ENCODE measurements at regions not wholly inside any gene's neighbourhood (a gene's known extent, or its start where the extent isn't known, plus 50 kb on each side); places are given as distances from the start of the nearest gene placed in this dataset.

DNA sequence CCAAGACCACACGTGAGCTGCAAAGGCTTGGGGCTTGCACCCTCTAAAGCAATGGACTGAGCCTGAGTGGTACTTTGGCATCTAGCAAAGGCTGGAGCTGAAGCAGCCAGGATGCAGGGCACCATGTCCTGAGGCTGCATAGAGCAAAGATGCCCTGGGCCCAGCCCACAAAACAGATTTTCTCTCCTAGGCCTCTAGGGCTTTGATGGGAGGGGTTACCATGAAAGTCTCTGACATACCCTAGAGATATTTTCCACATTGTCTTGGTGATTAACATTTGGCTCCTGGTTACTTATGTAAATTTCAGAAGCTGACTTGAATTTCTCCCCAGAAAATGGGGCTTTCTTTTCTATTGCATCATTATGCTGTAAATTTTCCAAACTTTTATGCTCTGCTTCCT lies 438.3 kb downstream of the SLC16A7 start:
- no peak overlapping the region for H2BK5ac ChIP-seq (ENCODE audit: low read depth, low read length, poor library complexity, severe bottlenecking)
- H4K8ac ChIP-seq (ENCODE audit: low read length): no peak overlapping the region
- no peak overlapping the region for H3K4me3 ChIP-seq (ENCODE audit: insufficient read depth in 1 of 2, low read depth in 1 of 2, low read length in 2 of 2)
- H3K18ac ChIP-seq (ENCODE audit: low read depth in 1 of 2, low read length in 2 of 2): no peak overlapping the region
- no peak overlapping the region for H4K91ac ChIP-seq (ENCODE audit: low read length)
- H2BK12ac ChIP-seq (ENCODE audit: low read length in 2 of 2): no peak overlapping the region
- no peak overlapping the region for H2BK120ac ChIP-seq (ENCODE audit: low read depth, low read length)
- H3K4me1 ChIP-seq (ENCODE audit: control insufficient read depth, insufficient read depth, low read depth, low read length): no peaks in the 10 kb centered on the region
- no peak overlapping the region for H2BK15ac ChIP-seq (ENCODE audit: low read depth, poor library complexity, severe bottlenecking)
- no peak overlapping the region for H3K23ac ChIP-seq (ENCODE audit: low read length in 2 of 2)
- no peaks in the 10 kb centered on the region for H3K79me1 ChIP-seq (replicated peaks; ENCODE audit: low read length, poor library complexity, severe bottlenecking)
- peaks cover 17% of the 10 kb centered on the region for H3K9me3 ChIP-seq (ENCODE audit: control insufficient read depth, low read length)
- H3K36me3 ChIP-seq (ENCODE audit: control insufficient read depth in 1 of 2, insufficient read depth in 2 of 2, low read depth in 1 of 2, low read length in 2 of 2): no peaks in the 10 kb centered on the region
- no peaks in the 10 kb centered on the region for H3K27me3 ChIP-seq (ENCODE audit: control insufficient read depth in 1 of 2, insufficient read depth in 1 of 2, low read length in 2 of 2)
- H3K4me2 ChIP-seq (ENCODE audit: low read length, poor library complexity, severe bottlenecking): no peak overlapping the region
- 50% methylated on average over 1 of the region's 1 CpG for WGBS
- no peak overlapping the region for H2AFZ ChIP-seq (ENCODE audit: low read depth, low read length)
- H3K4ac ChIP-seq (ENCODE audit: low read depth in 1 of 2, low read length in 2 of 2): no peak overlapping the region
- no peak overlapping the region for H3K14ac ChIP-seq (ENCODE audit: low read length in 2 of 2)
- no peak overlapping the region for H3K9ac ChIP-seq (ENCODE audit: low read length)
- no peak overlapping the region for H3K27ac ChIP-seq (ENCODE audit: low read length, poor library complexity, severe bottlenecking)
- no peak for DNase-seq
- H2AK5ac ChIP-seq (ENCODE audit: low read length, severe bottlenecking): no peak overlapping the region

DNA sequence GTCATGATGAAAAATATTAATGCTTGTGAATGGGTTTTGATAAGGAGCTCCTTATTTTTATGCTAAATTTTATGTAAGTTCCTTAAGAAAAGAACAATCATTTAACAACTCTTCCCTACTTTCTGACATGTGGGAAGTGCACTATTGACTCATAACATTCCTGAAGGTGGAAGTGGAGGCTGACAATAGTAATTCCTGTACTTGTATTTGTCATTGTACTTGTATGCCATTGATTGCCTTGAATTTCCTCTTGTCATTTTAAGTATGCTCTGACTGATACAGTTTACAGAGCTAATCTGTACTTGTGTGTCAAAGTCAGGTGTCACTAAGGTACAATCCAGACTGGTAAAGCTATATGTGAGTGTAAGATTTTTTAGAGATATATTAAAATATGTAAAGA lies 440.0 kb downstream of the SLC16A7 start:
- Histone ChIP-seq H3K23ac (ENCODE audit: low read length in 2 of 2) (no peak overlapping the region), H2AK5ac (ENCODE audit: low read length, severe bottlenecking) (no peak overlapping the region), H3K79me1 (replicated peaks; ENCODE audit: low read length, poor library complexity, severe bottlenecking) (no peaks in the 10 kb centered on the region), H2BK5ac (ENCODE audit: low read depth, low read length, poor library complexity, severe bottlenecking) (no peak overlapping the region), H2BK15ac (ENCODE audit: low read depth, poor library complexity, severe bottlenecking) (no peak overlapping the region), H2BK12ac (ENCODE audit: low read length in 2 of 2) (no peak overlapping the region), H2AFZ (ENCODE audit: low read depth, low read length) (no peak overlapping the region), H3K18ac (ENCODE audit: low read depth in 1 of 2, low read length in 2 of 2) (no peak overlapping the region), H3K9me3 (ENCODE audit: control insufficient read depth, low read length) (peaks cover 17% of the 10 kb centered on the region), H3K4ac (ENCODE audit: low read depth in 1 of 2, low read length in 2 of 2) (no peak overlapping the region), H3K4me2 (ENCODE audit: low read length, poor library complexity, severe bottlenecking) (no peak overlapping the region), H3K36me3 (ENCODE audit: control insufficient read depth in 1 of 2, insufficient read depth in 2 of 2, low read depth in 1 of 2, low read length in 2 of 2) (no peaks in the 10 kb centered on the region), H2BK120ac (ENCODE audit: low read depth, low read length) (no peak overlapping the region), H3K4me1 (ENCODE audit: control insufficient read depth, insufficient read depth, low read depth, low read length) (no peaks in the 10 kb centered on the region), H4K8ac (ENCODE audit: low read length) (no peak overlapping the region), H3K27me3 (ENCODE audit: control insufficient read depth in 1 of 2, insufficient read depth in 1 of 2, low read length in 2 of 2) (no peaks in the 10 kb centered on the region), H3K27ac (ENCODE audit: low read length, poor library complexity, severe bottlenecking) (no peak overlapping the region), H3K14ac (ENCODE audit: low read length in 2 of 2) (no peak overlapping the region), H4K91ac (ENCODE audit: low read length) (no peak overlapping the region), H3K4me3 (ENCODE audit: insufficient read depth in 1 of 2, low read depth in 1 of 2, low read length in 2 of 2) (no peak overlapping the region), H3K9ac (ENCODE audit: low read length) (no peak overlapping the region)
- no peak for DNase-seq

DNA sequence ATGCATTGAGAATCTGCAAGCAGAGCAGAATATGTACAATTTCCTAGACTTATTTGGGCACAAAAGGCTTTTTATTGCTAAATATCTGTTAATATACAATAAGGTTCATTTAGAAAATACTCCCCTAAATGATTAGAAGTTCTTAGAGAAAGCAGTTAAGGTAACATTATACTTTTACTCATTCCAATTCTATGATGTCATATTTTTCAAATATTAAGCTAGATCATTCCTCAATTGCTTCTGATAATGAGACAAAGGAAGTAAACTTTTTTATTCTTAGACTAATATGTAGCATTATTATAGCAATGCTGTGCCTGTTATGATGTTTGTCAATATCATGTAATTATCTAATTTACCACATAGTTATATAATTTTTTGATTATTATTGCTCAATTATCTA lies 447.0 kb downstream of the SLC16A7 start:
- DNase-seq: no peak
- Histone ChIP-seq H3K36me3 (ENCODE audit: control insufficient read depth in 1 of 2, insufficient read depth in 2 of 2, low read depth in 1 of 2, low read length in 2 of 2) (no peaks in the 10 kb centered on the region), H3K79me1 (replicated peaks; ENCODE audit: low read length, poor library complexity, severe bottlenecking) (no peaks in the 10 kb centered on the region), H3K9me3 (ENCODE audit: control insufficient read depth, low read length) (no peaks in the 10 kb centered on the region), H3K27me3 (ENCODE audit: control insufficient read depth in 1 of 2, insufficient read depth in 1 of 2, low read length in 2 of 2) (no peaks in the 10 kb centered on the region), H4K8ac (ENCODE audit: low read length) (no peak overlapping the region), H3K18ac (ENCODE audit: low read depth in 1 of 2, low read length in 2 of 2) (no peak overlapping the region), H2AK5ac (ENCODE audit: low read length, severe bottlenecking) (no peak overlapping the region), H2BK15ac (ENCODE audit: low read depth, poor library complexity, severe bottlenecking) (no peak overlapping the region), H3K4ac (ENCODE audit: low read depth in 1 of 2, low read length in 2 of 2) (no peak overlapping the region), H3K4me2 (ENCODE audit: low read length, poor library complexity, severe bottlenecking) (no peak overlapping the region), H3K9ac (ENCODE audit: low read length) (no peak overlapping the region), H2BK120ac (ENCODE audit: low read depth, low read length) (no peak overlapping the region), H2BK12ac (ENCODE audit: low read length in 2 of 2) (no peak overlapping the region), H3K14ac (ENCODE audit: low read length in 2 of 2) (no peak overlapping the region), H3K27ac (ENCODE audit: low read length, poor library complexity, severe bottlenecking) (no peak overlapping the region), H3K4me1 (ENCODE audit: control insufficient read depth, insufficient read depth, low read depth, low read length) (no peaks in the 10 kb centered on the region), H4K91ac (ENCODE audit: low read length) (no peak overlapping the region), H3K4me3 (ENCODE audit: insufficient read depth in 1 of 2, low read depth in 1 of 2, low read length in 2 of 2) (no peak overlapping the region), H3K23ac (ENCODE audit: low read length in 2 of 2) (no peak overlapping the region), H2AFZ (ENCODE audit: low read depth, low read length) (no peak overlapping the region), H2BK5ac (ENCODE audit: low read depth, low read length, poor library complexity, severe bottlenecking) (no peak overlapping the region)

DNA sequence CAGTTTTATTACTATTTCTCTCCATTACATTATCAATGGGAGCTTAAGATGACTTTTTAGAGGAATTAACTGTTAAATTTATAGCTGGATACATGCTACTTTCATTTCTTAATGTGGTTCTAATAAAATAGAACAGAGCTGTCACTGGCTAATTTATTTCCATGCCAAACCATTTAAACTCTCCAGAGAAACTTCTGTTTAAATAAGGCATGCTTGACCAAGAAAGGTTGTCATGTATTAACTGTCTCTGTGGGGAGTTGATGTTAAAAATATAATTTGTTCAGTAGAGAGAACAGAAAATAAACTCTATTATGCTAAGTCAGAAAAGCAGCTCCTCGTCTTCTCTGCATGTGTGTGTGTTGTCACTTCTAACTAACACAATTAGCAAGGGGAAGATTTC lies 447.4 kb downstream of the SLC16A7 start:
- Histone ChIP-seq H3K36me3 (ENCODE audit: control insufficient read depth in 1 of 2, insufficient read depth in 2 of 2, low read depth in 1 of 2, low read length in 2 of 2) (no peaks in the 10 kb centered on the region), H3K4me2 (ENCODE audit: low read length, poor library complexity, severe bottlenecking) (no peak overlapping the region), H3K18ac (ENCODE audit: low read depth in 1 of 2, low read length in 2 of 2) (no peak overlapping the region), H3K4me1 (ENCODE audit: control insufficient read depth, insufficient read depth, low read depth, low read length) (no peaks in the 10 kb centered on the region), H3K14ac (ENCODE audit: low read length in 2 of 2) (no peak overlapping the region), H3K27ac (ENCODE audit: low read length, poor library complexity, severe bottlenecking) (no peak overlapping the region), H2AFZ (ENCODE audit: low read depth, low read length) (no peak overlapping the region), H3K23ac (ENCODE audit: low read length in 2 of 2) (no peak overlapping the region), H2BK15ac (ENCODE audit: low read depth, poor library complexity, severe bottlenecking) (no peak overlapping the region), H2BK5ac (ENCODE audit: low read depth, low read length, poor library complexity, severe bottlenecking) (no peak overlapping the region), H3K27me3 (ENCODE audit: control insufficient read depth in 1 of 2, insufficient read depth in 1 of 2, low read length in 2 of 2) (no peaks in the 10 kb centered on the region), H3K9ac (ENCODE audit: low read length) (no peak overlapping the region), H2AK5ac (ENCODE audit: low read length, severe bottlenecking) (no peak overlapping the region), H2BK120ac (ENCODE audit: low read depth, low read length) (no peak overlapping the region), H3K4ac (ENCODE audit: low read depth in 1 of 2, low read length in 2 of 2) (no peak overlapping the region), H3K9me3 (ENCODE audit: control insufficient read depth, low read length) (no peaks in the 10 kb centered on the region), H3K79me1 (replicated peaks; ENCODE audit: low read length, poor library complexity, severe bottlenecking) (no peaks in the 10 kb centered on the region), H4K91ac (ENCODE audit: low read length) (no peak overlapping the region), H4K8ac (ENCODE audit: low read length) (no peak overlapping the region), H2BK12ac (ENCODE audit: low read length in 2 of 2) (no peak overlapping the region), H3K4me3 (ENCODE audit: insufficient read depth in 1 of 2, low read depth in 1 of 2, low read length in 2 of 2) (no peak overlapping the region)
- no peak for DNase-seq
- WGBS: no CpG with 5 or more reads among the region's 1 CpG

Data from mesenchymal stem cell (in vitro differentiated cells and primary cell).